ENCODE measurements at regions not wholly inside any gene's neighbourhood (a gene's known extent, or its start where the extent isn't known, plus 50 kb on each side); places are given as distances from the start of the nearest gene placed in this dataset.

- no peak overlapping the region for H3K9ac ChIP-seq (ENCODE audit: low read length)
- no peaks in the 10 kb centered on the region for H3K9me3 ChIP-seq (ENCODE audit: control insufficient read depth, low read depth, low read length)
- H3K27ac ChIP-seq (ENCODE audit: low read length), result no peak overlapping the region
- no peaks in the 10 kb centered on the region for H3K4me1 ChIP-seq (ENCODE audit: control insufficient read depth, low read depth, low read length)
- no peak overlapping the region for H3K4me3 ChIP-seq (ENCODE audit: low read length)
- H3K36me3 ChIP-seq (ENCODE audit: control insufficient read depth, low read depth, low read length), result no peaks in the 10 kb centered on the region
- no peaks in the 10 kb centered on the region for H3K27me3 ChIP-seq (ENCODE audit: control insufficient read depth, insufficient read depth, low read length)
Measured at GRCh38 chr4:20327808-20328207, 76.1 kb downstream of the SLIT2 start.

DNA sequence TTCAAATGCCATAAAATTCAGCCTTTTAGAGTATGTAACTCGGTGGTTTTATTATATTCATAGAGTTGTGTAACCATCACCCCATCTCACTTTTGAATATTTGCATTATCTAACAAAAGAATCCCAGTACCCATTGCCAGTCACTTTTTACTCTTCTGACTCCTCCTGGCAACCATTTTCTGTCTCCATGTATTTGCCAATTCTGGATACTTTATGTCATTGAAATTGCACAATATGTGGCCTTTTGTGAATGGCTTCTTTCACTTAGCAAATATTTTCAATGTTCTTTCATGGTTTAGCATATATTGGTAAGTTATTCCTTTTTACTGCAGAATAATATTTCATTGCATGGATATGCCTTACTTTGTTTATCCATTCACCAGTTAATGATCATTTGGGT is 79.9 kb downstream of the SLIT2 start:
- peaks cover 13% of the 10 kb centered on the region for H3K4me1 ChIP-seq (ENCODE audit: control insufficient read depth, low read depth, low read length)
- H3K27me3 ChIP-seq (ENCODE audit: control insufficient read depth, insufficient read depth, low read length), result no peaks in the 10 kb centered on the region
- H3K4me3 ChIP-seq (ENCODE audit: low read length), result no peak overlapping the region
- no peaks in the 10 kb centered on the region for H3K36me3 ChIP-seq (ENCODE audit: control insufficient read depth, low read depth, low read length)
- no peak overlapping the region for H3K27ac ChIP-seq (ENCODE audit: low read length)
- no peak overlapping the region for H3K9ac ChIP-seq (ENCODE audit: low read length)
- H3K9me3 ChIP-seq (ENCODE audit: control insufficient read depth, low read depth, low read length), result no peaks in the 10 kb centered on the region

- H3K4me3 ChIP-seq (ENCODE audit: low read length), result no peak overlapping the region
- no peaks in the 10 kb centered on the region for H3K36me3 ChIP-seq (ENCODE audit: control insufficient read depth, low read depth, low read length)
- no peak overlapping the region for H3K27ac ChIP-seq (ENCODE audit: low read length)
- H3K4me1 ChIP-seq (ENCODE audit: control insufficient read depth, low read depth, low read length), result peaks cover 13% of the 10 kb centered on the region
- H3K27me3 ChIP-seq (ENCODE audit: control insufficient read depth, insufficient read depth, low read length), result no peaks in the 10 kb centered on the region
- H3K9me3 ChIP-seq (ENCODE audit: control insufficient read depth, low read depth, low read length), result no peaks in the 10 kb centered on the region
- H3K9ac ChIP-seq (ENCODE audit: low read length), result no peak overlapping the region
Measured at GRCh38 chr4:20333141-20333715, 81.5 kb downstream of the SLIT2 start.

DNA sequence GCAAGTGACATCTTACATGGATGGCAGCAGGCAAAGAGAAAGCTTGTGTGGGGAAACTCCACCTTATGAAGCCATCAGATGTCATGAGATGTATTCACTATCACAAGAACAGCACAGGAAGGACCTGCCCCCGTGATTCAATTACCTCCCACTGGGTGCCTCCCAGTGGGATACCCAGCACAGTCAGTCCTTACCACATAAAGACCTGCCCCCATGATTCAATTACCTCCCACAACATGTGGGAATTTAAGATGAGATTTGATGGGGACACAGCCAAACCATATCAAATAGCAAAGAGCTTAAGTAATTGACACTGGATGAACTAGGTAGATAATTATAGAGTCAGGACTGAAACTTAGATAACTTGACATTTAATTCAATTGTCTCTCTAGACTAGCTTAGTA is 85.6 kb downstream of the SLIT2 start:
- Histone ChIP-seq H3K27ac (ENCODE audit: low read length) (no peak overlapping the region), H3K9me3 (ENCODE audit: control insufficient read depth, low read depth, low read length) (no peaks in the 10 kb centered on the region), H3K9ac (ENCODE audit: low read length) (no peak overlapping the region), H3K36me3 (ENCODE audit: control insufficient read depth, low read depth, low read length) (no peaks in the 10 kb centered on the region), H3K4me1 (ENCODE audit: control insufficient read depth, low read depth, low read length) (peaks cover 13% of the 10 kb centered on the region), H3K27me3 (ENCODE audit: control insufficient read depth, insufficient read depth, low read length) (no peaks in the 10 kb centered on the region), H3K4me3 (ENCODE audit: low read length) (no peak overlapping the region)

GRCh38 chr4:20338841-20339240 is 87.1 kb downstream of the SLIT2 start:
- no peaks in the 10 kb centered on the region for H3K9me3 ChIP-seq (ENCODE audit: control insufficient read depth, low read depth, low read length)

GRCh38 chr4:20341134-20341738 is 89.5 kb downstream of the SLIT2 start:
- Histone ChIP-seq H3K4me1 (ENCODE audit: control insufficient read depth, low read depth, low read length) (no peaks in the 10 kb centered on the region), H3K27me3 (ENCODE audit: control insufficient read depth, insufficient read depth, low read length) (no peaks in the 10 kb centered on the region), H3K9me3 (ENCODE audit: control insufficient read depth, low read depth, low read length) (no peaks in the 10 kb centered on the region), H3K36me3 (ENCODE audit: control insufficient read depth, low read depth, low read length) (no peaks in the 10 kb centered on the region), H3K4me3 (ENCODE audit: low read length) (no peak overlapping the region), H3K9ac (ENCODE audit: low read length) (no peak overlapping the region), H3K27ac (ENCODE audit: low read length) (no peak overlapping the region)

More at GRCh38 chr4:20338841-20339240, 87.1 kb downstream of the SLIT2 start:
- H3K4me1 ChIP-seq (ENCODE audit: control insufficient read depth, low read depth, low read length), result peaks cover 4% of the 10 kb centered on the region
- H3K36me3 ChIP-seq (ENCODE audit: control insufficient read depth, low read depth, low read length), result no peaks in the 10 kb centered on the region
- H3K27ac ChIP-seq (ENCODE audit: low read length), result no peak overlapping the region
- H3K4me3 ChIP-seq (ENCODE audit: low read length), result no peak overlapping the region
- no peaks in the 10 kb centered on the region for H3K27me3 ChIP-seq (ENCODE audit: control insufficient read depth, insufficient read depth, low read length)
- no peak overlapping the region for H3K9ac ChIP-seq (ENCODE audit: low read length)

DNA sequence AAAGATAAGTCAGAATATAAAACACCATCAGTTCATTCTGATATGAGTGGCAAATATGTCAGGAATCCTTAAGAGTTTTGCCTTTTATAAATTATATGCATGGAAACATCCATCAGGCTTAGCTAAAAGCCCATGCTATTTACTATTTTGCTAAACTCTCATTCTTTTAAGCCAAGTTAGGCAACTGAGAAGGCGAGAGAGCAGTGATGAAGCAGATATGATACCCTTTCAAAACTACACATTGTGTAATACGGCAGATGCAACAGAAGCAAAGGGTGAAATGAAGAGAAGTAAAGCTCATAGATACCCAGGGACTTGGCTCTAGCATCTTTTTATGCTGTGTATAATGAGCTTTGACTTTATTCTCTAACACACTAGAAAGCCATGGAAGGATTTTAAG is 95.8 kb downstream of the SLIT2 start:
- no peak overlapping the region for H3K9ac ChIP-seq (ENCODE audit: low read length)
- H3K36me3 ChIP-seq (ENCODE audit: control insufficient read depth, low read depth, low read length), result no peaks in the 10 kb centered on the region
- H3K27ac ChIP-seq (ENCODE audit: low read length), result no peak overlapping the region
- no peak overlapping the region for H3K4me3 ChIP-seq (ENCODE audit: low read length)
- H3K9me3 ChIP-seq (ENCODE audit: control insufficient read depth, low read depth, low read length), result no peaks in the 10 kb centered on the region
- H3K4me1 ChIP-seq (ENCODE audit: control insufficient read depth, low read depth, low read length), result no peaks in the 10 kb centered on the region
- no peaks in the 10 kb centered on the region for H3K27me3 ChIP-seq (ENCODE audit: control insufficient read depth, insufficient read depth, low read length)

GRCh38 chr4:20348411-20348810 is 96.7 kb downstream of the SLIT2 start:
- H3K9me3 ChIP-seq (ENCODE audit: control insufficient read depth, low read depth, low read length), result no peaks in the 10 kb centered on the region
- H3K9ac ChIP-seq (ENCODE audit: low read length), result no peak overlapping the region
- H3K27ac ChIP-seq (ENCODE audit: low read length), result no peak overlapping the region
- H3K36me3 ChIP-seq (ENCODE audit: control insufficient read depth, low read depth, low read length), result no peaks in the 10 kb centered on the region
- no peaks in the 10 kb centered on the region for H3K27me3 ChIP-seq (ENCODE audit: control insufficient read depth, insufficient read depth, low read length)
- no peak overlapping the region for H3K4me3 ChIP-seq (ENCODE audit: low read length)
- peaks cover under 1% of the 10 kb centered on the region for H3K4me1 ChIP-seq (ENCODE audit: control insufficient read depth, low read depth, low read length)

GRCh38 chr4:20351360-20352162 is 99.9 kb downstream of the SLIT2 start:
- Histone ChIP-seq H3K4me1 (ENCODE audit: control insufficient read depth, low read depth, low read length) (peaks cover 17% of the 10 kb centered on the region), H3K9me3 (ENCODE audit: control insufficient read depth, low read depth, low read length) (no peaks in the 10 kb centered on the region), H3K9ac (ENCODE audit: low read length) (no peak overlapping the region), H3K4me3 (ENCODE audit: low read length) (no peak overlapping the region), H3K27me3 (ENCODE audit: control insufficient read depth, insufficient read depth, low read length) (no peaks in the 10 kb centered on the region), H3K27ac (ENCODE audit: low read length) (no peak overlapping the region), H3K36me3 (ENCODE audit: control insufficient read depth, low read depth, low read length) (no peaks in the 10 kb centered on the region)

- H3K27me3 ChIP-seq (ENCODE audit: control insufficient read depth, insufficient read depth, low read length), result no peaks in the 10 kb centered on the region
- H3K36me3 ChIP-seq (ENCODE audit: control insufficient read depth, low read depth, low read length), result no peaks in the 10 kb centered on the region
- no peaks in the 10 kb centered on the region for H3K9me3 ChIP-seq (ENCODE audit: control insufficient read depth, low read depth, low read length)
- no peak overlapping the region for H3K9ac ChIP-seq (ENCODE audit: low read length)
- H3K4me3 ChIP-seq (ENCODE audit: low read length), result no peak overlapping the region
- H3K4me1 ChIP-seq (ENCODE audit: control insufficient read depth, low read depth, low read length), result peaks cover 22% of the 10 kb centered on the region
- H3K27ac ChIP-seq (ENCODE audit: low read length), result no peak overlapping the region
Measured at GRCh38 chr4:20352163-20352431, 100.4 kb downstream of the SLIT2 start.

DNA sequence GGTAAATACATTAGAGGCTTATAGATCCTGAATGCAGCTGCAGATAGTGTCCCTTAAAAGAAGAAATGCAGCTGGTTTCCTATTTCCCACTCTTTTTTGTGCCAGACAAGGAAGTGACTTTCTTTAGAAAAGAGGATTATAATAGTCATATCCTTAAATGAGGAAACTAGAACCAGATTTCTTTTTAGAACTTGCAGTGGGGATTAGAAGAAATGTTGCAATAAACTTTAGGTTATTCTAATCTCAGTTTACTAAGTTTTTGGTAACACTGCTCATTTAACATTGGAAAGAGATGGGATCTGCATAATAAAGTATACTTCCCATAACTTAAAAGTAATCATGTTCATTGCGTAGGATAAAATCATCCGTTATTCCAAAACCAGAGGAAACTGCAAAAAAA is 101.9 kb downstream of the SLIT2 start:
- H3K27me3 ChIP-seq (ENCODE audit: control insufficient read depth, insufficient read depth, low read length), result no peaks in the 10 kb centered on the region
- no peak overlapping the region for H3K4me3 ChIP-seq (ENCODE audit: low read length)
- H3K9ac ChIP-seq (ENCODE audit: low read length), result no peak overlapping the region
- no peaks in the 10 kb centered on the region for H3K9me3 ChIP-seq (ENCODE audit: control insufficient read depth, low read depth, low read length)
- peaks cover 22% of the 10 kb centered on the region for H3K4me1 ChIP-seq (ENCODE audit: control insufficient read depth, low read depth, low read length)
- no peaks in the 10 kb centered on the region for H3K36me3 ChIP-seq (ENCODE audit: control insufficient read depth, low read depth, low read length)
- H3K27ac ChIP-seq (ENCODE audit: low read length), result no peak overlapping the region

DNA sequence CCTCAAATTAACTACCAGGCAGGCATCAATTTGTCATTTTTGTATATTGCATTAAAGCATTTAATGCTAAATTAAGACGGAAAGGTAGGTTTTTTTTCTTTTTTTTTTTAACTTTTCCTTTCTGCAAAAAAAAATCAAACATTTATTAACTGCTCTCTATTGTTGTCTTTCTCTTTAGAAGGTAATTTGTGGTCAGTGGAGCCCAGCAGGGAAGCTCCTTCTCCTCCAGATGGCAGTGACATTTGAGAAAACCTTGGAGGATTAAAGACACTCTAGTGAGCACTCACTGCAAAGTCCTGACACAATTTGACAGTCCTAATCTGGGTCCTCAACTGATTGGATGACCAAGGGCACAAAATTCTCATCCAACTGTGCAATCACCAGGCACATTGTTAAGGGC is 102.4 kb downstream of the SLIT2 start:
- no peaks in the 10 kb centered on the region for H3K36me3 ChIP-seq (ENCODE audit: control insufficient read depth, low read depth, low read length)
- H3K27ac ChIP-seq (ENCODE audit: low read length), result no peak overlapping the region
- H3K4me3 ChIP-seq (ENCODE audit: low read length), result no peak overlapping the region
- H3K9ac ChIP-seq (ENCODE audit: low read length), result no peak overlapping the region
- no peaks in the 10 kb centered on the region for H3K9me3 ChIP-seq (ENCODE audit: control insufficient read depth, low read depth, low read length)
- no peaks in the 10 kb centered on the region for H3K27me3 ChIP-seq (ENCODE audit: control insufficient read depth, insufficient read depth, low read length)
- peaks cover 22% of the 10 kb centered on the region for H3K4me1 ChIP-seq (ENCODE audit: control insufficient read depth, low read depth, low read length)

All from iPS-18a (cell line).